Thoracic aorta (tissue), 2 donors: ENCODE measurements at regions not wholly inside any gene's neighbourhood (a gene's known extent, or its start where the extent isn't known, plus 50 kb on each side); places are given as distances from the start of the nearest gene placed in this dataset.

ENCODE experiments used
- ATAC-seq: fragments of 150-250 bp; one replicate; pipeline ENCODE4 v1.8.0; 2017; ENCODE audit warnings: low read depth; ENCODE audit not compliant: insufficient number of reproducible peaks, low FRiP score
- DNase-seq: peaks from one replicate; pipeline ENCODE4 v3.0.0-alpha.2; 2020; ENCODE audit warnings: low spot score
- H3K27ac ChIP-seq, 2 donors: fragments of 200-600 bp; sonication (generic); 1 replicate in 1 of 2; 2 replicates in 1 of 2; pipeline ENCODE4 v1.5.1; 2016; ENCODE audit warnings: mild to moderate bottlenecking in 2 of 2, moderate library complexity in 2 of 2
- H3K27me3 ChIP-seq: fragments of 200-600 bp; sonication (generic); replicated peaks from 2 replicates; pipeline ENCODE4 v1.6.0; 2016; ENCODE audit warnings: mild to moderate bottlenecking; ENCODE audit not compliant: insufficient read depth
- H3K36me3 ChIP-seq: fragments of 200-600 bp; sonication (generic); one replicate; pipeline ENCODE4 v1.5.1; 2016
- H3K4me1 ChIP-seq, 2 donors: fragments of 200-600 bp; sonication (generic); 1 replicate in 1 of 2; 2 replicates in 1 of 2; pipeline versions ENCODE4 v1.5.1 to v1.6.0; 2016; ENCODE audit warnings: low read depth in 2 of 2, mild to moderate bottlenecking in 1 of 2; ENCODE audit not compliant: control insufficient read depth in 1 of 2
- H3K4me3 ChIP-seq: fragments of 200-600 bp; sonication (generic); 2 replicates; pipeline ENCODE4 v1.5.1; 2016; ENCODE audit warnings: mild to moderate bottlenecking
- H3K9me3 ChIP-seq: fragments of 200-600 bp; sonication (generic); 2 replicates; pipeline ENCODE4 v1.5.1; 2016
- TF ChIP-seq, protein P1 (sequence below): fragments of 200-600 bp; sonication (generic); IDR thresholded peaks from one replicate; pipeline ENCODE4 v1.5.1; 2019; ENCODE audit warnings: antibody characterized with exemption

DNA sequence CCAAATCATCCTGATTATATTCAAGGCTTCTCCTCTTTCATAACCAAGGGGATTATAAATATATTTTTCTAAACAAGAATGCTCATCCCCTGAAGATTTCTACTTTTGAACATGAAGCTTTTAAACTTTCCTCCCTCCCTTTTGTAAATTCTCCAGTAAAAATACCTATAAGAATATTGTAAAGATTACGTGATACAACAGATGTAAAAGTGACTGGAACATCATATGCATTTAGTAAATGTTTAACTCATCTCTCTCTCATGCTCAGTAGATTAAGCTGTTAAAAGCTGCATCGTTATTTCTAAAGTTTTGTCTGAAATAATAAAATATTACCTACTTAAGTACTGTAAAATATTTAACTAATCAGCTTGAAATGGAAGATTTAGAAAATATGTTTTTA lies 281.1 kb downstream of the SPRY2 start:
- no peaks in the 10 kb centered on the region for H3K36me3 ChIP-seq
- no peak overlapping the region for H3K27ac ChIP-seq
- TF ChIP-seq, protein P1, sequence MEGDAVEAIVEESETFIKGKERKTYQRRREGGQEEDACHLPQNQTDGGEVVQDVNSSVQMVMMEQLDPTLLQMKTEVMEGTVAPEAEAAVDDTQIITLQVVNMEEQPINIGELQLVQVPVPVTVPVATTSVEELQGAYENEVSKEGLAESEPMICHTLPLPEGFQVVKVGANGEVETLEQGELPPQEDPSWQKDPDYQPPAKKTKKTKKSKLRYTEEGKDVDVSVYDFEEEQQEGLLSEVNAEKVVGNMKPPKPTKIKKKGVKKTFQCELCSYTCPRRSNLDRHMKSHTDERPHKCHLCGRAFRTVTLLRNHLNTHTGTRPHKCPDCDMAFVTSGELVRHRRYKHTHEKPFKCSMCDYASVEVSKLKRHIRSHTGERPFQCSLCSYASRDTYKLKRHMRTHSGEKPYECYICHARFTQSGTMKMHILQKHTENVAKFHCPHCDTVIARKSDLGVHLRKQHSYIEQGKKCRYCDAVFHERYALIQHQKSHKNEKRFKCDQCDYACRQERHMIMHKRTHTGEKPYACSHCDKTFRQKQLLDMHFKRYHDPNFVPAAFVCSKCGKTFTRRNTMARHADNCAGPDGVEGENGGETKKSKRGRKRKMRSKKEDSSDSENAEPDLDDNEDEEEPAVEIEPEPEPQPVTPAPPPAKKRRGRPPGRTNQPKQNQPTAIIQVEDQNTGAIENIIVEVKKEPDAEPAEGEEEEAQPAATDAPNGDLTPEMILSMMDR: no peak
- ATAC-seq: no peak
- H3K27me3 ChIP-seq: no peaks in the 10 kb centered on the region
- H3K9me3 ChIP-seq: no peaks in the 10 kb centered on the region
- no peak for DNase-seq
- no peak overlapping the region for H3K4me3 ChIP-seq
- no peaks in the 10 kb centered on the region for H3K4me1 ChIP-seq

DNA sequence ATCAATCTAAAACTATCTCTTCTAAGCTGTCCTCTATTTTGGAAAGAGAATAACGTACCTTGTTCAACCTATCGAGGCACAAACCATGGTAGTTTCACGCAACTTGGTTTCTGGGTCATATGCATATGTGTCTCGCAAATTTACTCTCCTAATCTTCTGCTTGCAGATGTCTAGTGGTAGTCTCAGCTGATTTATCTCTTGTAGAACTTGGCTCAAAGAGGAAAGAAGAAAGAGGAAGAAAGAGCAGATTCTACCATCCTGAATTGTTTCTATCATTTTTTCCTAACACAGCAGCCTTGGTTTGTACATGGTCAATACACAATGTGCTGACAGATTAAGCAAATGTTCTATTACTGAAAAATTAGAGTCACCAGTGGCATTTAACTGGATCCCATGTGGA lies 282.3 kb downstream of the SPRY2 start:
- Histone ChIP-seq H3K27me3 (no peaks in the 10 kb centered on the region), H3K27ac (no peak overlapping the region), H3K36me3 (no peaks in the 10 kb centered on the region), H3K4me3 (no peak overlapping the region), H3K4me1 (no peaks in the 10 kb centered on the region), H3K9me3 (no peaks in the 10 kb centered on the region)
- TF ChIP-seq, protein P1: no peak
- ATAC-seq (no peak), DNase-seq (no peak)

DNA sequence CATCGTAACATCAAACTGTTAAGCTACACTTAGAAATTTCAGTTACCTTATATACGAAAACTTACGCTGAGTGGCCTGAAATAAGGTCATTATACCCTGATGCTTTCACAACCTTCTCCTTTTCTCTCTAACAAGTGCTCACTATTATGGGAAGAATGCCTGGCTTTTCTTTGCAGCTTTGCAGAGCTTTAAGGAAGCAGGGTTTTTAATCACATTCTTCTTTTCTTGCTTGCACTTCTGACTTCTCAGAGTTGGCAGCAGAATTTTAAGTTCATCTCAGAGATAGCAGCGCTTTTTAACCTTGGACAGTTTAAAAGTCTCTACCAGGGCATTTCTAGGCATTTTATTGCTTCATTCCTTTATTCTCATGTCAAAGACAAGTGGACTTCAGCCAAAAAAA lies 285.1 kb downstream of the SPRY2 start:
- Histone ChIP-seq H3K9me3 (no peaks in the 10 kb centered on the region), H3K27me3 (no peaks in the 10 kb centered on the region), H3K4me1 (no peaks in the 10 kb centered on the region), H3K4me3 (no peak overlapping the region), H3K27ac (no peak overlapping the region), H3K36me3 (no peaks in the 10 kb centered on the region)
- DNase-seq (no peak), ATAC-seq (no peak)
- TF ChIP-seq, protein P1: no peak

DNA sequence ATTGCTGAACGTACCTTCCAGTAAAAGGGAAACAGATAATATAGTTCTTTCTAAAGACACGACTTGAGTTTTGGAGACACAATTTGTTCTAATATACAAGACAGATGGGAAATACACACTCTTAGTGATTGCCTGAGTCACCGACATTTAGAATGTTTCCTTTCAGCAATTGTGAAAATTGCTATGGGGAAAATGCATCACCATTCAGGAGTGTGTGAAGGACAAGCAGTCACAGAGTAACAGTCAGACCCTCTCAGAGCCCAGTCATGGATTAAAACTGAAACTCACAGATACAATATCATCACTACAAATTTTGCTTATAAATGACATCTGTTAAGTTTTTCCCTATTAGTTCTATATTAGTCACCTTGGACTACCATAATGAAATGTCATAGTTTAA lies 286.1 kb downstream of the SPRY2 start:
- no peak overlapping the region for H3K4me3 ChIP-seq
- TF ChIP-seq, protein P1: no peak

DNA sequence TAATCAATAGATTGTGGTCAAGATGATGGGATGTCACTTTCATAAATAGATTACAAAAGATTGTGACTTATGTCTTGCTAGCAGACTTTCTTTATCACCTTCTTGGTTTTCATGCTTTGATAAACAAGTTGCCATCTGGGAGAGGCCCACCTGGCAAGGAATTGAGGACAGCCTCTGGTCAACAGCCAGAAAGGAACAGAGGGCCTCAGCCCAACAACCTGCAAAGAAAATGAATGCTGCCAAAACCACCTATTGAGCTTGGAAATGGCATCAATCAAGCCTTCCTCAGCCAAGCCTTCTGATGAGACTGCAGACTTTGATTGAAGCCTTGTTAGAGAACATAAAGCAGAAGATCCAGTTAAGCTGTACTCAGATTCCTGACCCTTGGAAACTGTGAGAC lies 288.6 kb downstream of the SPRY2 start:
- peaks cover 17 to 27% of the 10 kb centered on the region in 2 donors for H3K4me1 ChIP-seq
- H3K4me3 ChIP-seq: no peak overlapping the region
- ATAC-seq (no peak), DNase-seq (no peak)
- TF ChIP-seq, protein P1: no peak
- H3K9me3 ChIP-seq: no peaks in the 10 kb centered on the region
- no peaks in the 10 kb centered on the region for H3K27me3 ChIP-seq
- H3K27ac ChIP-seq: no peak overlapping the region
- H3K36me3 ChIP-seq: no peaks in the 10 kb centered on the region

More for the DNA sequence above, 286.1 kb downstream of the SPRY2 start:
- H3K9me3 ChIP-seq: no peaks in the 10 kb centered on the region
- peaks cover 0 to 3% of the 10 kb centered on the region in 2 donors for H3K4me1 ChIP-seq
- DNase-seq (no peak), ATAC-seq (no peak)
- no peak overlapping the region for H3K27ac ChIP-seq
- H3K36me3 ChIP-seq: no peaks in the 10 kb centered on the region
- H3K27me3 ChIP-seq: no peaks in the 10 kb centered on the region
